ENCODE measurements at regions not wholly inside any gene's neighbourhood (a gene's known extent, or its start where the extent isn't known, plus 50 kb on each side); places are given as distances from the start of the nearest gene placed in this dataset.

DNA sequence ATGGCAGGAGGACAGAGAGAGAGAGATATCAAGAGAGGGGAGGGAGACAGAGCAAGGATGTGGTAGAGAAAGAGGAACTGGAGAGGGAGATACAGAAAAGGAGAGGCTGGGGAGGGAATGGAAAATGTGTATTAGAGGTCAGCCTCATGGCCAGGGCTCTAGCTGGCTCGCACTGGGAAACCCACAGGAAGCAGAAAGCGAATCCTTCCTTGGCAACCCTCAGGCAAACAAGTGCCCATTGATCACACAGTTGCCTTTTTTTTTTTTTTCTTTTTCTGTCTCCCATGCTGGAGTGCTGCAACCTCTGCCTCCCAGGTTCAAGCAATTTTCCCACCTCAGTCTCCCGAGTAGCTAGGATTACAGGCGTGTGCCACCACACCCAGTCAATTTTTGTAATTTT, 391.2 kb downstream of the TYW1 start:
- no peak for TF ChIP-seq POLR2A (IDR thresholded peaks at IDR 0.05)
- TF ChIP-seq, protein P1, sequence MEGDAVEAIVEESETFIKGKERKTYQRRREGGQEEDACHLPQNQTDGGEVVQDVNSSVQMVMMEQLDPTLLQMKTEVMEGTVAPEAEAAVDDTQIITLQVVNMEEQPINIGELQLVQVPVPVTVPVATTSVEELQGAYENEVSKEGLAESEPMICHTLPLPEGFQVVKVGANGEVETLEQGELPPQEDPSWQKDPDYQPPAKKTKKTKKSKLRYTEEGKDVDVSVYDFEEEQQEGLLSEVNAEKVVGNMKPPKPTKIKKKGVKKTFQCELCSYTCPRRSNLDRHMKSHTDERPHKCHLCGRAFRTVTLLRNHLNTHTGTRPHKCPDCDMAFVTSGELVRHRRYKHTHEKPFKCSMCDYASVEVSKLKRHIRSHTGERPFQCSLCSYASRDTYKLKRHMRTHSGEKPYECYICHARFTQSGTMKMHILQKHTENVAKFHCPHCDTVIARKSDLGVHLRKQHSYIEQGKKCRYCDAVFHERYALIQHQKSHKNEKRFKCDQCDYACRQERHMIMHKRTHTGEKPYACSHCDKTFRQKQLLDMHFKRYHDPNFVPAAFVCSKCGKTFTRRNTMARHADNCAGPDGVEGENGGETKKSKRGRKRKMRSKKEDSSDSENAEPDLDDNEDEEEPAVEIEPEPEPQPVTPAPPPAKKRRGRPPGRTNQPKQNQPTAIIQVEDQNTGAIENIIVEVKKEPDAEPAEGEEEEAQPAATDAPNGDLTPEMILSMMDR (IDR thresholded peaks at IDR 0.05) = no peak
- no peak for TF ChIP-seq POLR2AphosphoS5 (IDR thresholded peaks at IDR 0.05)
